Dermis blood vessel endothelial cell (primary cell): ENCODE measurements at regions not wholly inside any gene's neighbourhood (a gene's known extent, or its start where the extent isn't known, plus 50 kb on each side); places are given as distances from the start of the nearest gene placed in this dataset.
"Not testable (repeated sequence)": the region's sequence is repeated elsewhere in the genome, so short reads cannot be mapped to it uniquely, and the experiment has no call there.

Experiments used
- DNase-seq: peaks from one replicate; pipeline ENCODE4 v3.0.0; 2010

- no peak for DNase-seq
Measured at GRCh38 chr2:58803192-58803591, 562.1 kb upstream of the FANCL start.

GRCh38 chr2:58800881-58801280, 559.8 kb upstream of the FANCL start:
- no peak for DNase-seq

- DNase-seq, result no peak
Measured at GRCh38 chr2:58798676-58799208, 557.6 kb upstream of the FANCL start.

- no peak for DNase-seq
Measured at GRCh38 chr2:58796239-58796910, 555.2 kb upstream of the FANCL start.

GRCh38 chr2:58794916-58795315, 553.8 kb upstream of the FANCL start:
- DNase-seq, result no peak

GRCh38 chr2:58794103-58794502, 553.0 kb upstream of the FANCL start:
- no peak for DNase-seq

GRCh38 chr2:58788402-58788801, 547.3 kb upstream of the FANCL start:
- no peak for DNase-seq

GRCh38 chr2:58770846-58771245, 529.7 kb upstream of the FANCL start:
- DNase-seq, result no peak

- DNase-seq, result no peak
Measured at GRCh38 chr2:58769864-58770234, 528.7 kb upstream of the FANCL start.

GRCh38 chr2:58769111-58769863, 528.2 kb upstream of the FANCL start:
- DNase-seq, result no peak

GRCh38 chr2:58768715-58769080, 527.6 kb upstream of the FANCL start:
- DNase-seq, result no peak

GRCh38 chr2:58767828-58768714, 526.9 kb upstream of the FANCL start:
- no peak for DNase-seq

- DNase-seq, result no peak
Measured at GRCh38 chr2:58764338-58765104, 523.4 kb upstream of the FANCL start.

- peak; percentile 55 for DNase-seq
Measured at GRCh38 chr2:58762176-58762781, 521.2 kb upstream of the FANCL start.

GRCh38 chr2:58757971-58758370, 516.8 kb upstream of the FANCL start:
- no peak for DNase-seq

- no peak for DNase-seq
Measured at GRCh38 chr2:58756336-58756735, 515.2 kb upstream of the FANCL start.

GRCh38 chr2:58752507-58752906, 511.4 kb upstream of the FANCL start:
- DNase-seq, result not testable (repeated sequence)

- not testable (repeated sequence) for DNase-seq
Measured at GRCh38 chr2:58751676-58752075, 510.6 kb upstream of the FANCL start.

- no peak for DNase-seq
Measured at GRCh38 chr2:58749041-58749440, 507.9 kb upstream of the FANCL start.

GRCh38 chr2:58745334-58745733, 504.2 kb upstream of the FANCL start:
- not testable (repeated sequence) for DNase-seq

- no peak for DNase-seq
Measured at GRCh38 chr2:58740426-58740825, 499.3 kb upstream of the FANCL start.

- DNase-seq, result no peak
Measured at GRCh38 chr2:58739033-58739432, 497.9 kb upstream of the FANCL start.
